GM18502 (cell line): ENCODE measurements at regions not wholly inside any gene's neighbourhood (a gene's known extent, or its start where the extent isn't known, plus 50 kb on each side); places are given as distances from the start of the nearest gene placed in this dataset.
"Not testable (repeated sequence)": the region's sequence is repeated elsewhere in the genome, so short reads cannot be mapped to it uniquely, and the experiment has no call there.

ENCODE experiments used
- ATAC-seq: cut with Tn5 transposase; IDR thresholded peaks from one replicate; pipeline ENCODE4 v1.9.1; 2021; ENCODE audit warnings: mild to moderate bottlenecking; ENCODE audit not compliant: unreplicated experiment, poor library complexity

GRCh38 chr2:220758376-220758775 is 813.7 kb downstream of the EPHA4 start:
- not testable (repeated sequence) for ATAC-seq

- ATAC-seq = no peak
Observed at GRCh38 chr2:220764171-220764570, 807.9 kb downstream of the EPHA4 start.

- ATAC-seq = no peak
Observed at GRCh38 chr2:220767591-220768255, 804.4 kb downstream of the EPHA4 start.

- no peak for ATAC-seq
Observed at GRCh38 chr2:220775856-220776488, 796.1 kb downstream of the EPHA4 start.

- ATAC-seq = not testable (repeated sequence)
Observed at GRCh38 chr2:220779076-220779475, 793.0 kb downstream of the EPHA4 start.

- no peak for ATAC-seq
Observed at GRCh38 chr2:220779511-220779910, 792.6 kb downstream of the EPHA4 start.

- ATAC-seq = no peak
Observed at GRCh38 chr2:220779931-220780330, 792.2 kb downstream of the EPHA4 start.

GRCh38 chr2:220781622-220782241 is 790.4 kb downstream of the EPHA4 start:
- no peak for ATAC-seq

GRCh38 chr2:220782609-220783113 is 789.4 kb downstream of the EPHA4 start:
- no peak for ATAC-seq

GRCh38 chr2:220783671-220784070 is 788.4 kb downstream of the EPHA4 start:
- ATAC-seq = no peak

- no peak for ATAC-seq
Observed at GRCh38 chr2:220785178-220785577, 786.9 kb downstream of the EPHA4 start.

- no peak for ATAC-seq
Observed at GRCh38 chr2:220786216-220786615, 785.9 kb downstream of the EPHA4 start.

GRCh38 chr2:220787251-220787650 is 784.9 kb downstream of the EPHA4 start:
- ATAC-seq = no peak

GRCh38 chr2:220789961-220790360 is 782.1 kb downstream of the EPHA4 start:
- ATAC-seq = no peak

GRCh38 chr2:220795705-220796104 is 776.4 kb downstream of the EPHA4 start:
- no peak for ATAC-seq

- no peak for ATAC-seq
Observed at GRCh38 chr2:220811115-220811514, 761.0 kb downstream of the EPHA4 start.

- no peak for ATAC-seq
Observed at GRCh38 chr2:220811952-220812570, 760.0 kb downstream of the EPHA4 start.

GRCh38 chr2:220814441-220814840 is 757.7 kb downstream of the EPHA4 start:
- no peak for ATAC-seq

GRCh38 chr2:220815698-220816097 is 756.4 kb downstream of the EPHA4 start:
- no peak for ATAC-seq

GRCh38 chr2:220821683-220822082 is 750.4 kb downstream of the EPHA4 start:
- ATAC-seq = no peak

- ATAC-seq = not testable (repeated sequence)
Observed at GRCh38 chr2:220823590-220823989, 748.5 kb downstream of the EPHA4 start.
